Amniotic epithelial cell (primary cell): ENCODE measurements at regions not wholly inside any gene's neighbourhood (a gene's known extent, or its start where the extent isn't known, plus 50 kb on each side); places are given as distances from the start of the nearest gene placed in this dataset.
A peak's percentile ranks its signal among the peaks of the same experiment; 100 is the strongest.

Source experiments
- DNase-seq: peaks from one replicate; pipeline ENCODE4 v3.0.0-alpha.2; 2010; ENCODE audit warnings: low read depth

DNA sequence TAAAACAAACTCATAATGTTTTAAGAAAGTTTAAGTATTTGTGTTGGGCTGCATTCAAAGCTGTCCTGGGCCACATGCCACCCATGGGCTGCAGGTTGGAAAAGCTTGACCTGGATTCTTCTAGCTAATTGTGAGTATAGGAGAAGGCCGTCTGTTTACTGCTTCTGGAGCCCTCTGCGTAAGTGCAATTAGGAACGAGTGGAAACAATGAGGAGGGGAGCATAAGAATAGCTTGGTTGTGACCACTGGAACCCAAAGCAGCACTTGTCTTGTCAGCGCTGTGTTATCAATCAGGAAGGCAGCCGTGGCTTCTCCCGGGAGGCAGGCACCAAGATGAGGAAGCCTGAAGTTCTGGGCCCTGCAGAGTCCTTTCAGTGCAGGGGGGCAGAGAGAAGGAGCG is 110.4 kb upstream of the MBNL2 start:
- DNase-seq = no peak

DNA sequence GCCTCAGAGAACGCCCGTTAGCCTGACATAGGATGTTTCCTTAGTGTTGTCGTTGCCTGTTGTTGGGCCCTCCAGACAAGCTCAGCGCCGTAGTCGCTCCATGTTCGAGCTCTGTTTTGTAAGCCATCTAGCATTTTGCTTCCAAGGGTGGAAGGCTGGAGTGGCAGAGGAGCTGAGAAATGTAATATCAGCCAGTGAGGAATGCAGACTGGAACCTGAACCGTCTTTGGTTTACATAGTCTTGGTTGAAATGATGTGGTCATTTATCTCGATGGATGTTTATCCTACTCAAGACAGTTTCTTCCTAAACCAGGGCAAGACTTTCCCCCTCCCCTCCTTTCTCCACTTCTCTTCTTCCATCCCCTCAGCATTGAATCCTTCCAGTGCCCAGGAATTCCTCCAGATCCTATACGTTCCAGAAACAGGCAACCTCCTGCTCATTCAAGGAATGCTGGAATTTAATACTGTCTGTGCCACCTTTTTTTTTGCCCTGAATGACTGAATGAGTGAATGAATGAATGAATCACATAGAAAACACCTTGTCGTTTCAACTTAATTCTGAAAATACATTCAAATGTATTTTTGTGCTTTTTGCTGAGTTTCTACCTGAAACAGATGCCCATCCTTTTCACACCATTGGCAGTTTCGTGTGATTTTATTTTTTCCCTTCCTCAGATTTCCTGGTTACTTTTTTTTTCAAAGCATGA is 109.5 kb upstream of the MBNL2 start:
- peak; percentile 58 for DNase-seq

DNA sequence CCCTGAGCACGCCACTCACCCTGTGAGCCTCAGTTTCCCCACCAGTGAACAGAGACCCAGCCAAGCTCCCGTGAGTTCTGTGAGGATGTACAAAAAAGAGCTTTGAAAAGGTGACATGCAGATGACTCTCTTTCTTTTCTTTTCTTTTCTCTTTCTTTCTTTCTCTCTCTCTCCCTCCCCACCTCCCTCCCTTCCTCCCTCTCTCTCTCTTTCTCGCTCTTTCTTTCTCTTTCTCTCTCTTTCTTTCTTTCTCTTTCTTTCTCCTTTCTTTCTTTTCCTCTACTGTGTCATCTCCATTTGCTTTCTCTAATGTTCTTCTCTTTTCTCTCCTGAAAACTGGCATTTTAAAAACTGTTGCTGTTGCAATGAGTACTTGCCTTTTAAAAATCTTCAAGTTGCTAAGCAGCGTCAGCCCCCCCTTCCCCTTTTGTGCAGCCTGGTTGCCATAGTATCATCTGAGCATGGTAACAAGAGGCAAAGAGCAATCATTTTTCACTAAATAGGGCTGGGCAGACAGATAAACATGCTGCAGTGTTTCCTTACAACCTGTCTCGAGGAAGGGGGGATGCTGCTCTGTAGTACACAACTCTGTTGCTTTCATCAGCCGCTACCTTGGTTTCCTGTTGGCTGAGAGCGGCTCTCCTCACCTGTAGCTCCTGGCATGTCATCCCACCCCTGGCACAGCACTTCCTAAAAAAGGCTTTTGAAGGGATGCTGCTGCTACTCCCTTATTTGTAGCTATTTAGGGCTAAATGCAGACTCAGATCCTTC is 108.7 kb upstream of the MBNL2 start:
- peak; percentile 51 for DNase-seq

DNA sequence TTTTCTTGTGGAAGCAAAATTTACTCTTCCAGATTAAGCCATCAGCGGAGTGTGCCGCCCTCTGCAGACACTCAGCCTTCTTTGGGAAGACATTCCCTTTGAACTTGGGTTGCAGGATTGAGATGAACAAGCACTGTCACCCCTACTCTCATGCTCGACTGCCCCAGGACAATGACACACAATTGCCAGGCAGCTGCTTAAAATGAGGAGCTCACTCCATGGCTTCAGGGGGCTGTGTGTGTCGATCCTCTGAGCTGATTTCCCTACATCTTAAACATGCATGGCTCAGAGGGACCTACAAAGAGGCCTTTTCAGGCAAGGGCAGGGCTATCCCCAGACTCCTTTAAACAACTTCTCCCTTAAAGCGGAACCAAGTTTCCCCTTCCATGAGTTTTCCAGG is 107.5 kb upstream of the MBNL2 start:
- DNase-seq = no peak

DNA sequence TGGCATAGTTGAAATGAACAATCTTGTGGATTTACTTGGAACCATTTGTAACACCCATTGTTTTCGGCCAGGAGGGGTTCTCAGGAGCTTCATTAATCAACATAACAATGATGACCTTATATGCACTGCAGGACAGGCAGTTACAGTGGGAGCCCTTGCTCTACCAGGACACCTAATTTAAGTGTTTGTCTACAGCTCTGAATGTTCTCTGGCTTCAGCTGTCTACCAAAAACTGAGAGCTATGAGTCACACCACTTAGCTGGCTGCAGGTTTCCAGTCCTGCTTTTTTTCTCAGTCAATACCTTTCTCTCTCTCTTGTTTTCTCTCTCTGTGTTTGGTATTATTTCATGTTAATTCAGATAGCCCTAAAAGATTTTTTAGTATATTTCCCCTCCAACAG is 105.4 kb upstream of the MBNL2 start:
- DNase-seq = peak; percentile 66

DNA sequence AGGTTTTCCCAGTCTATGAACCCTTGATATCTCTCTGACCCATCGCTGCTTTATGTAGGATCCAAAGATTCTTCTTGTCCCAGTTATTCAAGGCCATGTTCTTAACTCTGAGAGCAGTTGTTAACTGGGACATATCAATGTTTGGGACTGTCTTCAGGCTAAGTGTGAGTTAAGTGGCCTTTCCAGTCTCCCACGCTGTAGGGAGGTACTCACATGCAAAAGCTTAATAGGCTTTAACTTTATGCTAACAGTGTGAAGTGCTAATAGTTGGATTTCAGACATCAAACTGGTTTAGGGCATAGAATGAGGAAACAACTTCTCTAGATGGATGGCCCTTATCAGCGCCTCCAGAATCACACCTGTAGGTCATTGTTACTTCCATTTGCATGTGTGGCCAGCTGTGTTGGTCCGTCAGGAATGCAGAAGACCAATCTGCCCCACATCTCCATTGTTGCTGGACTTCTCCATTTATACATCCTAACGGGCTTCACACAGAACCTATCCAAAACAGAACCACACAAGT is 104.7 kb upstream of the MBNL2 start:
- no peak for DNase-seq

DNA sequence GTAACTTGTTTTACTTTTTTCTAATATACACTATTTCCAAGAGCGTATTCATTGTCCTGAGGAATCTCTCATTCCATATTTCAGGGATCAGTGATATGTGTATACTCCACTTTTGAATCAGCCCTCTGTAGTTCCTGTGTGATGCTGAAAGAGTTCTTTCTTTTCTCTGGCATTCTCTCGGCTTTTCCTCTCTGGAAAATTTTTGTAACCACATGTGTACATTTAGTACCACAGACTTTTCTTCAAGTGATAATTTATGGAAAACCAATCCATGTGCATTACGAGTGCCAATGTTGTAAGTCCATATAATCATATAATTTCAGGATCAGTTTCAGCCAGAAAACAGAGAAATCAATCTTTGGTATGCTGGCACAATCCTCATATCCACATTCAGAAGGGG is 102.2 kb upstream of the MBNL2 start:
- DNase-seq = no peak

DNA sequence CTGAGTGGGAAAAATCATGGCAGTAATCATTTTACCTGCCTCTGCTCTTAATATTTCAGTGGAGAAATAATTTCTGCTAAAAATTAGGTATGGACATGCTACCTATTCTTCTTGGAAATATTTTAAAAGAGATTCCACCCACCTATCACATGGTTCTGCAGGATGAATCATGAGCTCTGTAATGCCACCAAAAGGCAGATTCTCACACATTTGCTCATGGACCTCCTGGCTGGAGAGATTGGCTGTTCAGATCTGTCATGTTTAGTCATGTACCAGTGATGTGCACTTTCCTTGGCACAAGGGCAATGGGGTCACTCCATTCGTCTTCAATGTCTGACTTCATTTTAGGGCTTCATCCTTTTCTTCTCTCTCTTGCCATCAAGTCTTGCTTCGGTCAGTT is 101.8 kb upstream of the MBNL2 start:
- DNase-seq = peak; percentile 62

DNA sequence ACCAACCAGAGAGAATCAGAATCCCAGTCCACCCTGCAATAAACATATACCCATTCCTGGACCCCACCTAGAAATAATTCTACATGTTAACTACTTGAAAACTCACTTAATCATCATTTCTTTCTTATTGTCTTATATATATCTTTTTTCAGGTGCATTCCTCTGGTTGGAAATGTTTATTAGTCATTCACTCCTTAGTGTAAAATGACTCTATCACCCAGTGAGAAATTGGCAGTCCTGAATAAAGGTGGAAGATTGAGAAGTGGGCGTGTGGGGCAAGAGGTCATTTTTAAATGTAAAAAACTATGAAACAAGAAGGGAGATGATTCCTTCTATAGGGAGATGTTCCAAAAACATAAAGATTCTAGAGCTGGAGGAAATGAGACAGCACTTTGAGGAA is 101.2 kb upstream of the MBNL2 start:
- no peak for DNase-seq

DNA sequence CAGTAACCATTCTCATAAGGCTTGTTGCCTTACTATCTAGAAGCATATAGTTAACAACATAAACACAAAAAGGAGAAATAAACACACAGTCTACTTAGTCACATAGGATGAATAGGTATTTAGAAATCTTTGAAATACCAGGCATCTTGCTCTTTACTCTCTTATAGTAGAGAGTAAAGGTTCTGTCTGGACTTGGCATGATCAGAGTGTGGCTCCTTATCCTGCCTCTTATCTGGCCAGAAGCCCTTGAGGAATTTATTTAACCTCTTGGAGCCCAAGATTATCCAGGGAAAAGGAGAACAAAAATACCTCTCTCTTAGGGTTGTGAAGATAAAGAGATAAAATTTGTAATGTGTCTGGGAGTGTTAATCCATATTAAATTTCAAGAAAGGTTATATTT is 100.2 kb upstream of the MBNL2 start:
- DNase-seq = peak; percentile 92

DNA sequence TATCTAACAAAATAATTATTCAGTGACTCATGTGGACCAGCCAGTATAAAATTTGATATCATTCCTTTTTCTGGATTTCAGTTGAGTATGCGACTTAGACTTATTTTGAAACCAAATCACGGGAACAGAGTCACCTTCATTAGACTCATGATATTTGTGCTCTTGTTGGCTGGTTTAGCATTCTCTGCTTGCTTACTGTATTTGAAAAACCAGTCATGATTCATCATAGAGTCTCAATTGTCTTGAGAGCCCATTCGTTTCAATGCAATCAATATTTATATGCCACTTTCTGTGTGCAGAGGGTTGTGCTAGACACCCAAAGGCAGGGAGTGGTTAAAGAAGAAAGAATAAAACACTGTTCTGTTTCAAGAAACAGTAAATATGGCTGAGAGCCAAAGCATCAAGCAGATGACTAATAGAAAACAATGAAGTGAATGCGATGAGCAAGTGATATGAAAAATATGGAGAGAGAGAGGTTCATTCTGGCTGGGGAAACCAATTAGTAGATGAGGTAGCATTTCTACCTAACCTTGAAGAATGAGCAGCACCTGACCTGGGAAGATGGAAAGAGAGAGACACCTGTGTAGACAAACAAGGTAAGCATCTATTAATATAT is 99.6 kb upstream of the MBNL2 start:
- peak; percentile 85 for DNase-seq

DNA sequence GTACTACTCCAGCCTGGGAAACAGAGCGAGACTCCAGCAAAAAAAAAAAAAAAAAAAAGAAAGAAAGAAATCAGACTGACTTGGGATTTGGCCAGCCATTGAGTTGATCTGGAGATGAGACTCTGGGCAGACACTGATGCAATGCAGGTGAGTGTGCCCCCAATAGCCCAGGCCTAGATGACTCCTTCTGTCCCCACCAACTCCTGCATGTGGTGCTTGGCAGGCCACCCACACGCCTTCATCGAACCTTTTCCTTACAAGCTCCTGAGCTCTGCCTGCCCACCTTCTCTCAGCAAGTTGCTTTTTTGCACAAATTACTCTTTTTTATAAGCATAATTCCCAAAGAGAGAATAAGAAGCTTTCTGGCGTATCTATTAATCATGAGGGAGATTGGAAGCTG is 97.9 kb upstream of the MBNL2 start:
- DNase-seq = no peak

DNA sequence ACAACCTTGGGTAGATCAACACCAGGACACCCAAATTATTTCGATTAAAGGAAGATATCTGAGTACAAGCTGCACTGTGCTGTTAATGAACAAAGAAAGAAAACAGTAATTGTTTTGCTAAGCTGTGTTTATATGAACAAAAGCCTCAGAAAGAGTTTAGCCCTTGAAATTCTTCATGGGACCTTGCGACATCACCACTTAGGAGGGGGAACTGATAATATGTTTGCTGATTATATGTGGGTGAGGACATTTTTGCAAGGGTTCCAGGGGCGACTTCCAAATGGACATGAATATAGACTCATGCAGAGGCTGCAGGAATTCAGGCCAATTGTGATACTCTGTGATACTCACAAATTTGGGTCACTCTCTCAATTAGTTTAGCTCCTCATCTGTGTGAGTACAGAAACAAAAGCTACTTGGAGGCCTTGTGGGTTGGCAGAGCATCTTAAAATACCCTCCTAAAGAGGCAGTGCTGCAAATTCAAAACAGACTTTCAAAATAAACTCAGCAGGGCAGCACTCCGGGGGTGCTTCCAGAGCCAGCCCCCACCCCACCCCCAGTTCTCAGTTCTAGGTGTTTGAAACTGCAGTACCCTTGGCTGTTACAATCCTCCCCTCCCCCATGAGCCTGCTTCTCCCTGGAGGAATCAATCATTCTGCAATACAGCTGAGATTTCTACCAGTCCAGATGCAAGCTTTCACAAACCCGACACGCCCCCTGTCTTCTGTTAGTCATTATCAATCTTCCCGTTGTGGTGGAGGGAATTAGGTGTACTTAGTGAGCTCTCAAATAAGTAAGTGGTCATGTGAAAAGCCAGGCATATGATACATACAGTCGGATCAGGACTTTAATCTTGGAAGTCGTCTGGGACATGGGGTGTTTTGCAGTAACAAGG is 97.0 kb upstream of the MBNL2 start:
- DNase-seq = peak; percentile 100

DNA sequence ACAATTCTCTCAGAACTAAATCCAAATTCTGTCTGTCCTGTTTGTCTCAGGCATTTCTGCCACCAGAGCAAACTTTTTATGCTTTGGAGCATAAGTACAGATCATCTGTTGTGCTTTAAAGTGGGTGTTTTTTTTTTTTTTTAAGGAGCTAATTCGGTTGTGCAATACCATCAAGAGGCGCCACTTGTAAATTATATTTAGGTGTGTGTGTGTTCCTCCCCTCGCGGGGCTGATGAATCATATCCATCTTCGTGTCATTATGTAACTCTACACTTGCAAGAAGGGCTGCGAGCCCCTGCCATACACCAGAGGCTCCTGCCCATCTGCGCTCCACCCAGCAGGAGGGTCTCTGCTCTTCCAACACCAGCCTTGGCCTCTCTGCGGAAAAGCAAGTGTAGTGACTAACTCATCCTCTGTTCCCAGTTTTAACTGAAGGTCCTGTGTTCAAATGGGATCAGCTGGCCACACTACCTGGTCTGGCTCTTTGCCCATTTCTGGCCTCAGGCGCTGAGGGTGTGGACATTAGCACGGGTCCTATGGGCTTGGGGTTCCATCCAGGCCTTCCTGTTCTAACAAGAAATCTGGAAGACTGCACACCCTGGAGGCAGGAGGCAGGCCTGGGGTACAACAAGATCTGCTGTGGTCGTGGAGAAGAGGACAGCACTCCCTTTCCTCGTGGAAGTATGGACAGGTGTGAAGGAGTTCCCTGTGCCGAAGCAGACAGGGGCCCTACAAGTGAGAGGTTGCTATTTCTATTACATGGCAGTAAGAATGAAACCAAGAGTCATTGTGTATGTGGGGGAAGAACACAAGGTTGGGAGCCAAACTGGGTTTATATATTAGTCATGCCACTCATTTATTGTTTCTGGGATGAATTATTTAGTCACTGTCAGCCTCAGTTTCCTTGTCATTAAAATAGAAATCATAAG is 96.1 kb upstream of the MBNL2 start:
- peak; percentile 84 for DNase-seq

DNA sequence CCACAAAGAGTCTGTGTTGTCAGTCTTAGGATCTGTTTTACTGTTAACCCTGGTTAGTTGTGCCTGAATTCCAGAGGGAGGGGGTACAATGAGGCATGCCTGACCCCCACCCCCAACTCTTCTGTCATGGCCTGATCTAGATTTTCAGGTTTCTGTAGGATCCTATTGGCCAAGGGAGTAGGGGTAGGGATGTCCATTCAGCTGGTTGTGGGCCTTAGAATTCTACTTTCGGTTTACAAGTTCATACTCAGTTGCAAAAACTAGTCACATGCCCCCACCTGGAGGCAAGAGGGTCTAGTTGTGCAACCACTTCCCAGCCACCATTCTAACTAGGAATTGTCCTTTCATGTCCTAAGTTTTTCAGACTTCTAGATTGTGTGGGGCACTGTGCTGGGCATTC is 94.3 kb upstream of the MBNL2 start:
- DNase-seq = peak; percentile 49

DNA sequence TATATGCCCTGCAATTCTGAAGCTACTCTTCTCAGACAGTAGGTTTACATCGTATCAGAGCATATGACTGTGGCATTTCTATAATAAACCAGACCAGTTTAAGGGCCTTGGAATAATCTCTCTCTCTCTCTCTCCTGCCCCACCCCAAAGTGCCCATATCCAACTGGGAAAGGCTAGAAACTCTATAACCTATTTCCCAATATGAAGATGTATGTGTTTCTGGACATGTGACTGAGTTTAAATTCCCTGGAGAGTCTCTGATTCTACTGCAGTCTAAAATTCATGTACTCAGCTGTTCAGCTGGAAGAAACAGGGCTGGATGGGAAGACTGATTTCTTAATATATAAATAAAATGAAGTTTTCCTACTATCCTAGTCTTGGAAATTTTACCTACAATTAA is 91.9 kb upstream of the MBNL2 start:
- no peak for DNase-seq

DNA sequence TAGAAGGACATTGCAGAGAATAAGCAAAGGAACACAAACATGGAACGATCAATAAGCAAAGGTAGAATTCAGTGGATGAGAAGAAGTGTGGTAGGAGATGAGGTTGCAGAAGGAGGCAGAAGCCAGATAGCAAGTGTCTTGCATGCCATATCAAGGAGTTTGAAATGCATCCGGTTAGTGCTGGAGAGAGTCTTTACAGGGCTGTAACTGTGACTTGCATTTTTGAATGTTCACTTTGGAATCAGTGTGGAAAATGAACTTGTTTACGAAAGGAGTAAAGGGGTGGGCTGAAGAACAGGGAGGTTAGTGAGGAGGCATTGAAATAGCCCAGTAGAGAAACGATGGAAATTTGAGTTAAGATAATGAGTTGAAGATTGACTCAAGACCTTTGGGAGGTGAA is 90.7 kb upstream of the MBNL2 start:
- no peak for DNase-seq

DNA sequence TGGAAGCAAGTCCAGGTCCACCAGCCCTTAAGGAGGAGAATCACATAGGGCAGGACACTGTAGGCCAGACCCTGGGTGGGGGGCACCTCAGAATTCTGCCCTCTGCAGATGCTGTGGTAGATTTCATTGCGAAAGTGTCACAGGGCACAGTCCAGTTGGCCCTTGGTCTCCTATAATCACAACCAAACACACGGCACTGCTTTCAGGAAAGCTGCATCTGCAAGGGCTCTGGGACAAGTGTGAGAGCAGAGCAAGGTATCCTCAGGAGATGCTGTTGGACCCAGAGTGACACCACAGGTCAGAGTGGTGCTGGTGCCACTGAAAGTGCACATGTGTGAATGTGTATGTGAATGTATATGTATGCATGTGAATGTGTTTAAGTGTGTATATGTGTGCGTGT is 88.6 kb upstream of the MBNL2 start:
- DNase-seq = no peak

DNA sequence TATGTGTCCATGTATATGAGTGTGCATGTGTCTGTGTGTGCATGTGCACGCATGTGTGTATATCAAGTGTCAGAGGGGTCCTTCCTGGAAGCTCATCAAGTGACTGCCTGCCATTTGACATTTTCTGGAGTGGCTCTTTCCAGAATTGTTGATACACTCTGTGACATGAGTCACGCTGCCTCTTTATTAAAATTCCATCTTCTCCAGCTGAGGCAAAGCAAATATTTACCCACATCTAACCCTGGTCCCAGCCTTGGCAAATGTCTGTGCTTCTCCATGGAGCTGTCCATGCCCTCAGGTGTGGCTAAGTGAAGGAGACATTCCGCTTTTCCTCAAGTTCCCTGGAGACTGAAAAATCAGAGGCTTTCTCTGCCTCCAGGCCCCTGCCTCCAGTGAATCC is 88.2 kb upstream of the MBNL2 start:
- no peak for DNase-seq

DNA sequence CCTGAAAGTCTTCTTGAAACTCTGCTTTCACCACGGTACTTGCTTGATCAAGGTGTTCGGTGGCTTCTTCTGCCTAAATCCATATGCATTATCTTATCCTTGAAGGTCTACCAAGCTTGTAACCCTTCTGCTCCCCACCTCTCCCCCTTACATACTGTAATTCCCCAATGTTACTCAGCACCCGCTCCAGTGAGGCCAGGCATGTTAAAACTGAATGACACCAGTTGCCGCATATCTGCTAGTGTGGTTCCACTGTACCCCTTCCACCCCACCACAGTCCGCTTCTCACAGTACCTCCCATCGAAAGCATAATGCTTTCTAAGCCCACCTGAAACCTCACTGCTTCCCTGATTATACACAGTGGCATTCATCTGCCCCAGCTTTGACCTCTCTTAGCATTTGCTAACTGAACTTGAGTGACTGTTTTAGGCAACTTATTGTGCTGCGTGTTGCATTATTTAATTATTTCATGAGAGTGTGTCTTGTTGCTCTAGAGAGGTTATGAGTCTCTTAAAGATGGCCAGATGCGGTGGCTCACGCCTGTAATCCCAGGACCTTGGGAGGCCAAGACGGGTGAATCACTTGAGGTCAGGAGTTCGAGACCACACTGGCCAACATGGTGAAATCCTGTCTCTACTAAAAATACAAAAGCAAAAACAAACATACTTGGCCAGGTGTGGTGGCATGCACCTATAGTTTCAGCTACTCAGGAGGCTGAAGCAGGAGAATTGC is 87.6 kb upstream of the MBNL2 start:
- peak; percentile 83 for DNase-seq
